Upper lobe of right lung (tissue), 1 donor: ENCODE measurements at regions not wholly inside any gene's neighbourhood (a gene's known extent, or its start where the extent isn't known, plus 50 kb on each side); places are given as distances from the start of the nearest gene placed in this dataset.

Experiments
- ATAC-seq: fragments of 200-7000 bp; cut with Tn5 transposase; one replicate; pipeline ENCODE4 v1.9.1; 2020; ENCODE audit warnings: mild to moderate bottlenecking, moderate library complexity
- DNase-seq: peaks from one replicate; pipeline ENCODE4 v3.0.0-alpha.2; 2020
- H3K27ac ChIP-seq: fragments of 200-600 bp; one replicate; pipeline ENCODE4 v1.8.0; 2022
- H3K27me3 ChIP-seq: fragments of 200-600 bp; one replicate; pipeline ENCODE4 v1.8.0; 2022; ENCODE audit warnings: mild to moderate bottlenecking
- H3K36me3 ChIP-seq: fragments of 200-600 bp; one replicate; pipeline ENCODE4 v1.8.0; 2022
- H3K4me1 ChIP-seq: fragments of 200-600 bp; one replicate; pipeline ENCODE4 v1.8.0; 2022
- H3K4me3 ChIP-seq: fragments of 200-600 bp; one replicate; pipeline ENCODE4 v1.8.0; 2022; ENCODE audit warnings: mild to moderate bottlenecking
- H3K9me3 ChIP-seq: fragments of 200-600 bp; one replicate; pipeline ENCODE4 v1.8.0; 2022
- intact Hi-C: fragments of 100-400 bp; cut with DNase I; formaldehyde crosslinking; loops from one replicate; pipeline ENCODE4 v1.11.0; 2022
- TF ChIP-seq, protein P1 (sequence below): fragments of 200-600 bp; IDR thresholded peaks from one replicate; pipeline ENCODE4 v1.8.0; 2022; ENCODE audit warnings: antibody characterized with exemption
- donor health status: DM: no; HTN: yes; CAD: no; lungs with severe emphysema.

DNA sequence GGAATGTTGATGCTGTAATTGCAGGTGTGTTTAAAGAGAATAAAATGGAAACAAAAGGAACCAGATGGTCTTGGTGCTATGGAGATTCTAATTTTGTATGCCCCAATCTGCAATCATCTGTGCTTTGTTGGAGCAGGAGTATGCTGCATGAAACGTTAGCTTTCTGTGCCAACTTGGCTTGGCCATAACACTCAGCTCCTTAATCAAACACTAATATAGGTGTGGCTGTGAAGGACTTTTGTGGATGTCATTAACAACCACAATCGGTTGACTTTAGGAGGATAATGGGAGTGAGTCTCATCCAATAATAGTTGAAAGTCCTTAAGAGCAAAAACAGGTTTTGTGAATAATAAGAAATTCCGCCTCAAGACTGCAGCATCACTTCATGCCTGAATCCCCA is 399.2 kb downstream of the NLGN4X start:
- ATAC-seq (peak; percentile 43), DNase-seq (no peak)
- no peaks in the 10 kb centered on the region for H3K4me1 ChIP-seq
- no peaks in the 10 kb centered on the region for H3K9me3 ChIP-seq
- H3K27me3 ChIP-seq: no peaks in the 10 kb centered on the region
- no peak overlapping the region for H3K27ac ChIP-seq
- no peaks in the 10 kb centered on the region for H3K36me3 ChIP-seq
- TF ChIP-seq, protein P1, sequence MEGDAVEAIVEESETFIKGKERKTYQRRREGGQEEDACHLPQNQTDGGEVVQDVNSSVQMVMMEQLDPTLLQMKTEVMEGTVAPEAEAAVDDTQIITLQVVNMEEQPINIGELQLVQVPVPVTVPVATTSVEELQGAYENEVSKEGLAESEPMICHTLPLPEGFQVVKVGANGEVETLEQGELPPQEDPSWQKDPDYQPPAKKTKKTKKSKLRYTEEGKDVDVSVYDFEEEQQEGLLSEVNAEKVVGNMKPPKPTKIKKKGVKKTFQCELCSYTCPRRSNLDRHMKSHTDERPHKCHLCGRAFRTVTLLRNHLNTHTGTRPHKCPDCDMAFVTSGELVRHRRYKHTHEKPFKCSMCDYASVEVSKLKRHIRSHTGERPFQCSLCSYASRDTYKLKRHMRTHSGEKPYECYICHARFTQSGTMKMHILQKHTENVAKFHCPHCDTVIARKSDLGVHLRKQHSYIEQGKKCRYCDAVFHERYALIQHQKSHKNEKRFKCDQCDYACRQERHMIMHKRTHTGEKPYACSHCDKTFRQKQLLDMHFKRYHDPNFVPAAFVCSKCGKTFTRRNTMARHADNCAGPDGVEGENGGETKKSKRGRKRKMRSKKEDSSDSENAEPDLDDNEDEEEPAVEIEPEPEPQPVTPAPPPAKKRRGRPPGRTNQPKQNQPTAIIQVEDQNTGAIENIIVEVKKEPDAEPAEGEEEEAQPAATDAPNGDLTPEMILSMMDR: no peak
- intact Hi-C loops: no loop called here
- no peak overlapping the region for H3K4me3 ChIP-seq

DNA sequence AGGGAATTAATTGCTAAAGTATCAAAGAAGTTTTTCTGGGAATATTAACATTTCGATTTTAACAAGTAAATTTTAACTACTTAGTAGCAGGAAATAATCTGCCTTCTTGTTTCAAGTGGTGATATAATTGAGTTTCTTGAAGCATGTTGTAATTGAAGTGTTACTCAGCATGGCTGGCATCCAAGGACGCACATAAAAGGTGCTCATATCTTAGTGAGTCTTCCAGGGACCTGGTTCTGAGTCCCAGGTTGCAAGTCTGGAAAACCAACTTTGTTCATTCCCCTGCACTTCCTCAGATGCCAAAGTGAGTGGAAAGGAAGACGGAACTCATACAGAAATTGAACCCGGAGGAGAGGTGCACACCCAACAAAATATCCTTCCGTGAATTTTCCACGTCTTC is 399.6 kb downstream of the NLGN4X start:
- no peaks in the 10 kb centered on the region for H3K27me3 ChIP-seq
- H3K36me3 ChIP-seq: no peaks in the 10 kb centered on the region
- TF ChIP-seq, protein P1: no peak
- H3K9me3 ChIP-seq: no peaks in the 10 kb centered on the region
- ATAC-seq (no peak), DNase-seq (no peak)
- H3K4me1 ChIP-seq: no peaks in the 10 kb centered on the region
- no peak overlapping the region for H3K4me3 ChIP-seq
- intact Hi-C loops: no loop called here
- no peak overlapping the region for H3K27ac ChIP-seq

DNA sequence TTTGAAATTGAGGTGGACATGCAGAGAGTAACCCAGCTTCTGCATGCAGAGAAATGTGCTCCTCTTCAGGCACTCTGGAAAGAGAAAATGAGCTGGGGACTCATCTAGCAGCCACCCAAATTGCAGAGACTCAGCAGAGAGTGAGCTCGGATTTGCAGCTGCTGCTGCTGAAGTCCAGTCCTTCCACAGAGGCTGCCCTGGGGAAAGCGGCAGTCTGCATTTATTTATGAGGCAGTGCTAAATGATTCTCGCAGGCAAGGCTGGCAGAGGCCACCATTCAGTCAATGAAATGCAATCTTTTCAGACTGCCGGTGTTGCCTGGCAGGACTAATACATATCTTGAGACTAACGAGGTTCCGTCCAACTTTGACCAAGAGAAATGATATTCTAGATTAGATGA is 404.8 kb downstream of the NLGN4X start:
- Histone ChIP-seq H3K27ac (no peak overlapping the region), H3K36me3 (no peaks in the 10 kb centered on the region), H3K4me3 (no peak overlapping the region), H3K9me3 (no peaks in the 10 kb centered on the region), H3K27me3 (no peaks in the 10 kb centered on the region), H3K4me1 (no peaks in the 10 kb centered on the region)
- intact Hi-C loops: no loop called here
- no peak for ATAC-seq
- TF ChIP-seq, protein P1: no peak
- DNase-seq: no peak

DNA sequence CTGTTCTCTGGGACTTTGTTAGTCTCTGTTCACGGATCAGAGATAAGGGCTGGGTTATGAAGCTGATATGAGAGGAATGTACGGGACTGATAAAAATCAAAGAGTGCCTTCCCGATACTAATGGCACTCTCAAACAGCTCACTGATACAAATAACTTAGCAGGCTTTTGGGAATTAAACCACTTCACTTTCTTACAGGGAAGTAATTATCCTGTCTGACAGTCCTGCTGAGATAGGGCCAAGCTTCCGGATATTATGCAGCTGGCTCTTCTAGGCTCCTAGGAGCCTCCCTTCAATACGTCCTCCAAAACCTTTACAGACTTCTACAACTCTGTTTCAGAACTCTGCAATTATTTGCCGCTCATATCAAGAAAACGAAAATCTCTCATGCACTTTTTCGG is 418.0 kb downstream of the NLGN4X start:
- Histone ChIP-seq H3K27me3 (no peaks in the 10 kb centered on the region), H3K36me3 (no peaks in the 10 kb centered on the region), H3K4me1 (no peaks in the 10 kb centered on the region), H3K9me3 (no peaks in the 10 kb centered on the region), H3K4me3 (no peak overlapping the region), H3K27ac (no peak overlapping the region)
- intact Hi-C loops: no loop called here
- DNase-seq (no peak), ATAC-seq (no peak)
- TF ChIP-seq, protein P1: no peak

DNA sequence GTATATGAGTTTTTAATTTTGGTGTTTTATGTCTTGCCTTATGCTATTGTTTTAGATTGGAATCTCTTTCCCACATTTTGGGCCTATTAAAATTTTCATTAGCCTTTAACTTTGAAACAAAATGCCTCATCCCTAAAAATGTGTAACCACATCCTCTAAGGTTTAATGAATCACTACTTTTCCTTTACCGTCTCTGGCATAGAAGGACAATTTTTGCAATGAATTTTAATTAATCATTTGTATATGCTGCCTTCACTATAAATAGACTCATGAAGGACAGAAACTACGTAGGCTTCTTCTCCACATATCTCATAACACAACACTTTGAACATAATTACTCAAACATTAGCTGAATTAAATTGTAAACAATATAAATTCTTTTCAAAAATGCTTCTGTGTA is 421.5 kb downstream of the NLGN4X start:
- no peaks in the 10 kb centered on the region for H3K36me3 ChIP-seq
- no peaks in the 10 kb centered on the region for H3K27me3 ChIP-seq
- H3K4me3 ChIP-seq: no peak overlapping the region
- no peak overlapping the region for H3K27ac ChIP-seq
- intact Hi-C loops: no loop called here
- no peak for ATAC-seq
- DNase-seq: no peak
- H3K9me3 ChIP-seq: no peaks in the 10 kb centered on the region
- H3K4me1 ChIP-seq: no peaks in the 10 kb centered on the region
- TF ChIP-seq, protein P1: no peak

DNA sequence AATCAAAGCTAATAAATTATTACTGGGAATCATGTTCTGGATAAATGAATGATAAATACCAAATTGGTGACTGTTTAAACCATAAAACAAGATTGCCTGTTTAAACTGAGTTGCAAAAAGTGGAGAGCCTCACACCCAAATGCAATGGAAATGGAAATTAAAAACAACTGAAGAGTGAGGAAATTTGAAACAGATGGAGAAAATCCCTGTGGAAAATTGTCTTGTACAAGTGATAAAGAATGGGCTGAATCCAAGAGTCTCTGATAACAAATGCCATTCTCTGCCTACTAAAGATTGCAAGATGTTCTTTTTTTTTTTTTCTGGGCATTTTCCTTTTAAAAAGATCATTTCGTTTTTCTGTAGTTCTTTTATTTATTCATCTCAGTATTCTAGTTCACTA is 426.3 kb downstream of the NLGN4X start:
- no peaks in the 10 kb centered on the region for H3K4me1 ChIP-seq
- H3K27me3 ChIP-seq: no peaks in the 10 kb centered on the region
- intact Hi-C loops: no loop called here
- no peaks in the 10 kb centered on the region for H3K36me3 ChIP-seq
- DNase-seq: no peak
- no peak for ATAC-seq
- H3K27ac ChIP-seq: no peak overlapping the region
- TF ChIP-seq, protein P1: no peak
- H3K9me3 ChIP-seq: no peaks in the 10 kb centered on the region
- no peak overlapping the region for H3K4me3 ChIP-seq
